ENCODE measurements at regions not wholly inside any gene's neighbourhood (a gene's known extent, or its start where the extent isn't known, plus 50 kb on each side); places are given as distances from the start of the nearest gene placed in this dataset.
A peak's percentile ranks its signal among the peaks of the same experiment; 100 is the strongest.

DNA sequence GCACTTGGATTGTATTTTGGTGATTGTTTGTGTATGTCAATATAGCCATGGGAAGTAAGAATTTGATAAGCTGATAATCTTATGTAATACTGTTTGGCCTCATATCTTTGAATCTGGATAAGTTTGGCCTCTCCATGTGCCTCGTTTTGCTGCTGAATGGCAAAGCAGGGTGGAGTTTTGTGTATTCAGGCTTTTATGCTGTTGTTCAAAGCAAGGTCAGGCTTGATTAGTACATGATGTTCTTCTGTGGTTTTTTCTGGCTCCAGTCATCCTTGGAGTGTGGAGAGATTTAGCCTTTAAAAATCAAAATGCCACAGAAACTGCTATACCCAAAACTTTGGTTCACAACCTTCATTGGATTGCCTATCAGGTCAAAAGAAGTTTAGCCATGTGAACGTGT is 728.9 kb upstream of the GJE1 start:
- DNase-seq (ENCODE audit: unreplicated experiment): no peak
- intact Hi-C loops (cut with micrococcal nuclease): no loop called here
- Mint-ChIP-seq H3K4me1 (ENCODE audit: insufficient read depth, unreplicated experiment) (peaks cover 12% of the 10 kb centered on the region), H3K27me3 (ENCODE audit: insufficient read depth, unreplicated experiment) (no peaks in the 10 kb centered on the region), H3K4me3 (ENCODE audit: unreplicated experiment) (no peak overlapping the region), H3K27ac (ENCODE audit: low read depth, unreplicated experiment) (peak overlapping the region; percentile 84), H3K9me3 (ENCODE audit: unreplicated experiment) (peaks cover 3% of the 10 kb centered on the region), H3K36me3 (ENCODE audit: insufficient read depth, unreplicated experiment) (peaks cover 9% of the 10 kb centered on the region)
- ChIA-PET POLR2A (interaction anchor here (1.0 kb wide), 1 partner anchor 17 kb away, joined by 3 read pairs; no protein-coding TSS in a partner anchor), CTCF (no interaction called here)
- BruUV-seq (replicated peaks): no TSS peak
- TF ChIP-seq, protein P1, sequence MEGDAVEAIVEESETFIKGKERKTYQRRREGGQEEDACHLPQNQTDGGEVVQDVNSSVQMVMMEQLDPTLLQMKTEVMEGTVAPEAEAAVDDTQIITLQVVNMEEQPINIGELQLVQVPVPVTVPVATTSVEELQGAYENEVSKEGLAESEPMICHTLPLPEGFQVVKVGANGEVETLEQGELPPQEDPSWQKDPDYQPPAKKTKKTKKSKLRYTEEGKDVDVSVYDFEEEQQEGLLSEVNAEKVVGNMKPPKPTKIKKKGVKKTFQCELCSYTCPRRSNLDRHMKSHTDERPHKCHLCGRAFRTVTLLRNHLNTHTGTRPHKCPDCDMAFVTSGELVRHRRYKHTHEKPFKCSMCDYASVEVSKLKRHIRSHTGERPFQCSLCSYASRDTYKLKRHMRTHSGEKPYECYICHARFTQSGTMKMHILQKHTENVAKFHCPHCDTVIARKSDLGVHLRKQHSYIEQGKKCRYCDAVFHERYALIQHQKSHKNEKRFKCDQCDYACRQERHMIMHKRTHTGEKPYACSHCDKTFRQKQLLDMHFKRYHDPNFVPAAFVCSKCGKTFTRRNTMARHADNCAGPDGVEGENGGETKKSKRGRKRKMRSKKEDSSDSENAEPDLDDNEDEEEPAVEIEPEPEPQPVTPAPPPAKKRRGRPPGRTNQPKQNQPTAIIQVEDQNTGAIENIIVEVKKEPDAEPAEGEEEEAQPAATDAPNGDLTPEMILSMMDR (IDR thresholded peaks at IDR 0.05; ENCODE audit: unreplicated experiment): no peak

DNA sequence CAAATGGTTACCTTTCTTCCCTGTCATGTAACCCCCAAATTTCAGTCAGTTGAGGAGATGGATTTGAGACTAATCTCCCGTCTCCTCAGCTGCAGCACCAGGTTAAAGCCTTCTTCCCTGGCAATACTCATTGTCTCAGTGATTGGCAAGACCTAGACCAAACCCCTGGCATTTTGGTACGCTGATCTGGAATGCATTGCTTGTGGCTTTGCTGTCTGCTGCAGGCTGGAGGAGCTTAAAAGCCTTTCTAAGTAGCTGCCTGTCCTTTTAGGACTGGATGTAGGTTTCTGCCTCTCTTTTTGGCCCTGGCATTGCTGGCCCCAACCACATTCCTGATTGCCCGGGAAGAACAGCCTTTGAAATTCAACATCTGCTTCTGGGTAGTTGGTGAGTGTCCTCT is 729.6 kb upstream of the GJE1 start:
- intact Hi-C loops (cut with micrococcal nuclease): no loop called here
- CTCF ChIA-PET: no interaction called here
- no TSS peak for BruUV-seq (replicated peaks)

DNA sequence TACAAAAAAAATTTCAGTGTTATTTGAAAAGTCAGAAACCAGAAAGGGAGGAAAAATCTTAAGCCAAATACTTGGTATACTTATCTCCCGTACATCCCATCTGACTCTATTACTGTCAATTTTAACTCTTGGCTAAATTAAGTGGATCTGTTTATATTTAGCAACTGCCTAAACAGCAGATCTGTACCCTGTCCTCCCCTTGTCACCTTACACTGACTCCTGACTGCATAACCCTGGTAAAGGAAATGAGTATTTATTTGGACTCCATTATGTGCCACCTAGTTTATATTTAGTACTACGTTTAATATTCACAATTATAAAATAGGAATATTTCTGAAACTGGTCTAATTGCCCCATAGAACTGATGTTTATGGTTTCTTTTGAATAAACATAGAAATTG is 730.2 kb upstream of the GJE1 start:
- intact Hi-C loops (cut with micrococcal nuclease): no loop called here
- TF ChIP-seq, protein P1 (IDR thresholded peaks at IDR 0.05; ENCODE audit: unreplicated experiment): no peak
- no peaks in the 10 kb centered on the region for H3K27me3 Mint-ChIP-seq (ENCODE audit: insufficient read depth, unreplicated experiment)
- H3K9me3 Mint-ChIP-seq (ENCODE audit: unreplicated experiment): no peaks in the 10 kb centered on the region
- H3K36me3 Mint-ChIP-seq (ENCODE audit: insufficient read depth, unreplicated experiment): peaks cover 9% of the 10 kb centered on the region
- H3K27ac Mint-ChIP-seq (ENCODE audit: low read depth, unreplicated experiment): no peak overlapping the region
- no TSS peak for BruUV-seq (replicated peaks)
- CTCF ChIA-PET: no interaction called here
- no peak overlapping the region for H3K4me3 Mint-ChIP-seq (ENCODE audit: unreplicated experiment)
- H3K4me1 Mint-ChIP-seq (ENCODE audit: insufficient read depth, unreplicated experiment): peaks cover 12% of the 10 kb centered on the region
- POLR2A ChIA-PET: interaction anchor here (0.7 to 1.5 kb wide), 3 partner anchors 12 to 22 kb away, joined by 3 to 4 read pairs (median 3); no protein-coding TSS in a partner anchor
- no peak for DNase-seq (ENCODE audit: unreplicated experiment)

More for the DNA sequence above, 729.6 kb upstream of the GJE1 start:
- H3K27me3 Mint-ChIP-seq (ENCODE audit: insufficient read depth, unreplicated experiment): no peaks in the 10 kb centered on the region
- H3K4me1 Mint-ChIP-seq (ENCODE audit: insufficient read depth, unreplicated experiment): peaks cover 12% of the 10 kb centered on the region
- peaks cover 9% of the 10 kb centered on the region for H3K36me3 Mint-ChIP-seq (ENCODE audit: insufficient read depth, unreplicated experiment)
- DNase-seq (ENCODE audit: unreplicated experiment): no peak
- H3K27ac Mint-ChIP-seq (ENCODE audit: low read depth, unreplicated experiment): peak overlapping the region; percentile 84
- TF ChIP-seq, protein P1 (IDR thresholded peaks at IDR 0.05; ENCODE audit: unreplicated experiment): no peak
- no peaks in the 10 kb centered on the region for H3K9me3 Mint-ChIP-seq (ENCODE audit: unreplicated experiment)
- no peak overlapping the region for H3K4me3 Mint-ChIP-seq (ENCODE audit: unreplicated experiment)
- POLR2A ChIA-PET: interaction anchor here (0.7 to 1.0 kb wide), 2 partner anchors 18 to 118 kb away, joined by 3 read pairs; no protein-coding TSS in a partner anchor

DNA sequence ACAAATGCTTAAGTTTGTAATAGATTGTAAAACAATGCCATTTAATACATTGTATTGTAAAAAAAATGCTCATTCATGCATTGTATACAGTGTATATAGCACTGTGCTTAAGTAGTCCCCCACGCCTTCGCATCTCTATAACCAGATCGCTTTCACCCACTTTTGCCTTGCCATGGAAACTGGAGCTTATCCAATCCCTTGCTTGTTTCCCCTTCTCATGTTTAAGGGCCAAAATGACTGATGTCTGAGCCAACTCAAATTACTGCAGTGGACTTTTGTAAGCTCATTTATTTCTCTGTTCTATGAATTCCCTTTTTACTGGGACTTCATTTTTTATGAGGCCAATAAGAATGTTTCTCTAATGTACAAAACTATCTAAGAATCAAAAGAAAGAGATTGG is 730.9 kb upstream of the GJE1 start:
- no peak overlapping the region for H3K4me3 Mint-ChIP-seq (ENCODE audit: unreplicated experiment)
- POLR2A ChIA-PET: interaction anchor here (0.7 to 1.5 kb wide), 2 partner anchors 12 to 21 kb away, joined by 3 to 4 read pairs; no protein-coding TSS in a partner anchor
- H3K9me3 Mint-ChIP-seq (ENCODE audit: unreplicated experiment): no peaks in the 10 kb centered on the region

More for the DNA sequence above, 730.9 kb upstream of the GJE1 start:
- Mint-ChIP-seq H3K36me3 (ENCODE audit: insufficient read depth, unreplicated experiment) (peaks cover 9% of the 10 kb centered on the region), H3K27me3 (ENCODE audit: insufficient read depth, unreplicated experiment) (no peaks in the 10 kb centered on the region), H3K27ac (ENCODE audit: low read depth, unreplicated experiment) (no peak overlapping the region), H3K4me1 (ENCODE audit: insufficient read depth, unreplicated experiment) (peaks cover 12% of the 10 kb centered on the region)
- no TSS peak for BruUV-seq (replicated peaks)
- TF ChIP-seq, protein P1 (IDR thresholded peaks at IDR 0.05; ENCODE audit: unreplicated experiment): no peak
- CTCF ChIA-PET: interaction anchor here (0.6 kb wide), 1 partner anchor 21 kb away, joined by 4 read pairs; no protein-coding TSS in a partner anchor
- no peak for DNase-seq (ENCODE audit: unreplicated experiment)
- intact Hi-C loops (cut with micrococcal nuclease): no loop called here

Measured in MCF 10A (cell line).